ENCODE measurements at regions not wholly inside any gene's neighbourhood (a gene's known extent, or its start where the extent isn't known, plus 50 kb on each side); places are given as distances from the start of the nearest gene placed in this dataset.

- no peaks in the 10 kb centered on the region for H3K36me3 ChIP-seq
- TF ChIP-seq EP300 (IDR thresholded peaks at IDR 0.05) (no peak), CTCF (IDR thresholded peaks at IDR 0.05) (no peak), POLR2A (IDR thresholded peaks at IDR 0.05) (no peak), POLR2AphosphoS5 (IDR thresholded peaks at IDR 0.05) (no peak)
- no peaks in the 10 kb centered on the region for H3K4me1 ChIP-seq
Measured at GRCh38 chr3:166085164-166085856, 248.1 kb upstream of the BCHE start.

GRCh38 chr3:166080096-166080495 is 242.9 kb upstream of the BCHE start:
- Histone ChIP-seq H3K27ac (no peak overlapping the region), H3K9me3 (no peaks in the 10 kb centered on the region), H3K4me3 (no peak overlapping the region), H3K27me3 (no peaks in the 10 kb centered on the region), H3K4me1 (no peaks in the 10 kb centered on the region), H3K36me3 (no peaks in the 10 kb centered on the region)
- no peak for ATAC-seq
- TF ChIP-seq EP300 (IDR thresholded peaks at IDR 0.05): no peak
- 81 to 92% methylated on average over 2 of the region's 2 CpGs for whole genome bisulfite sequencing, 2 donors (ENCODE audit: low coverage in 1 of 2)

More at GRCh38 chr3:166085164-166085856, 248.1 kb upstream of the BCHE start:
- no peak overlapping the region for H3K27ac ChIP-seq
- WGBS, 2 donors (ENCODE audit: low coverage in 1 of 2): 84 to 90% methylated on average over 4 of the region's 4 CpGs
- H3K4me3 ChIP-seq: no peak overlapping the region
- no peaks in the 10 kb centered on the region for H3K9me3 ChIP-seq
- H3K27me3 ChIP-seq: no peaks in the 10 kb centered on the region
- ATAC-seq: no peak

- ATAC-seq: no peak
- Histone ChIP-seq H3K27ac (no peak overlapping the region), H3K4me3 (no peak overlapping the region), H3K36me3 (no peaks in the 10 kb centered on the region), H3K27me3 (no peaks in the 10 kb centered on the region), H3K4me1 (no peaks in the 10 kb centered on the region), H3K9me3 (no peaks in the 10 kb centered on the region)
- TF ChIP-seq POLR2AphosphoS5 (IDR thresholded peaks at IDR 0.05): no peak
Measured at GRCh38 chr3:166071831-166072230, 234.6 kb upstream of the BCHE start.

GRCh38 chr3:166064476-166064875 is 227.3 kb upstream of the BCHE start:
- no peaks in the 10 kb centered on the region for H3K36me3 ChIP-seq
- no peaks in the 10 kb centered on the region for H3K4me1 ChIP-seq
- 93 to 98% methylated on average over 4 of the region's 4 CpGs for whole genome bisulfite sequencing, 2 donors (ENCODE audit: low coverage in 1 of 2)
- TF ChIP-seq POLR2AphosphoS5 (IDR thresholded peaks at IDR 0.05) (no peak), EP300 (IDR thresholded peaks at IDR 0.05) (no peak), POLR2A (IDR thresholded peaks at IDR 0.05) (no peak), CTCF (IDR thresholded peaks at IDR 0.05) (no peak)
- no peak for ATAC-seq
- H3K4me3 ChIP-seq: no peak overlapping the region
- H3K27me3 ChIP-seq: no peaks in the 10 kb centered on the region
- no peak overlapping the region for H3K27ac ChIP-seq
- no peaks in the 10 kb centered on the region for H3K9me3 ChIP-seq

- H3K36me3 ChIP-seq: no peaks in the 10 kb centered on the region
- H3K4me3 ChIP-seq: no peak overlapping the region
- no peaks in the 10 kb centered on the region for H3K4me1 ChIP-seq
- H3K27me3 ChIP-seq: no peaks in the 10 kb centered on the region
- TF ChIP-seq POLR2A (IDR thresholded peaks at IDR 0.05): no peak
- no peak for TF ChIP-seq EP300 (IDR thresholded peaks at IDR 0.05)
- no peak for TF ChIP-seq POLR2AphosphoS5 (IDR thresholded peaks at IDR 0.05)
- no peak for TF ChIP-seq CTCF (IDR thresholded peaks at IDR 0.05)
- no peak for ATAC-seq
- peaks cover 0 to 7% (median 0%) of the 10 kb centered on the region in 3 donors for H3K9me3 ChIP-seq
- no peak overlapping the region for H3K27ac ChIP-seq
- 76% methylated on average over 2 of the region's 2 CpGs; no CpG with 5 or more reads in 1 of the 2 donors for WGBS, 2 donors (ENCODE audit: low coverage in 1 of 2)
Measured at GRCh38 chr3:166060789-166061479, 223.7 kb upstream of the BCHE start.

GRCh38 chr3:166052440-166052839 is 215.2 kb upstream of the BCHE start:
- H3K4me3 ChIP-seq: no peak overlapping the region
- ATAC-seq: no peak
- TF ChIP-seq EP300 (IDR thresholded peaks at IDR 0.05): no peak
- TF ChIP-seq POLR2A (IDR thresholded peaks at IDR 0.05): no peak
- no peak for TF ChIP-seq POLR2AphosphoS5 (IDR thresholded peaks at IDR 0.05)
- no peak for TF ChIP-seq CTCF (IDR thresholded peaks at IDR 0.05)
- H3K4me1 ChIP-seq: no peaks in the 10 kb centered on the region
- WGBS, 2 donors (ENCODE audit: low coverage in 1 of 2): 73 to 80% methylated on average over 1 to 3 of the region's 5 CpGs
- H3K9me3 ChIP-seq: peaks cover 0 to 10% (median 0%) of the 10 kb centered on the region in 3 donors
- no peaks in the 10 kb centered on the region for H3K27me3 ChIP-seq
- no peak overlapping the region for H3K27ac ChIP-seq
- H3K36me3 ChIP-seq: no peaks in the 10 kb centered on the region

All from gastroesophageal sphincter (tissue), 4 donors.